HG03039 (cell line): ENCODE measurements at regions not wholly inside any gene's neighbourhood (a gene's known extent, or its start where the extent isn't known, plus 50 kb on each side); places are given as distances from the start of the nearest gene placed in this dataset.

Experiments used
- ATAC-seq: cut with Tn5 transposase; IDR thresholded peaks from one replicate; pipeline ENCODE4 v1.9.1; 2021; ENCODE audit warnings: mild to moderate bottlenecking, moderate library complexity; ENCODE audit not compliant: unreplicated experiment

DNA sequence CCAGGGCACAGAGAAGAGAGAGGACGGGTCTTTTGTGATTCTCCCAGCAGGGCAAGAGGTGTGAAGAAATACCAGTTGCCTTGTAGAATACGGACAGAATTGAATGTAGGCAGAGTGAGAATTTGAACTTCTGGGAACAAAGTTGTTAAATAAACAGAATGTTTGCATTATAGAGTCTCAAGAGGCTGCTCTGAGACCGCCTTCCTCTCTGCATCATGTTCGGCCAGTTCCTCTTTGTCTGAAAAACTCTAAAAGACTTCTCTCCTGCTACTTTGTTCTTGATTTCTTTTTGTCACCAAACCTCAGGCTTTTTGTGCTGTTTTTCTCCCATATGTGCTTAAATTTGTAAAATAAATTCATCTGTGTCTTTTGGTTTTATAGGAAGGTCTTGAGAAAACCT, 256.4 kb downstream of the DLEU7 start:
- ATAC-seq: no peak

GRCh38 chr13:50587645-50588373, 255.7 kb downstream of the DLEU7 start:
- ATAC-seq: no peak

- ATAC-seq: no peak
These were observed 254.9 kb downstream of the DLEU7 start for GRCh38 chr13:50588491-50589130.

DNA sequence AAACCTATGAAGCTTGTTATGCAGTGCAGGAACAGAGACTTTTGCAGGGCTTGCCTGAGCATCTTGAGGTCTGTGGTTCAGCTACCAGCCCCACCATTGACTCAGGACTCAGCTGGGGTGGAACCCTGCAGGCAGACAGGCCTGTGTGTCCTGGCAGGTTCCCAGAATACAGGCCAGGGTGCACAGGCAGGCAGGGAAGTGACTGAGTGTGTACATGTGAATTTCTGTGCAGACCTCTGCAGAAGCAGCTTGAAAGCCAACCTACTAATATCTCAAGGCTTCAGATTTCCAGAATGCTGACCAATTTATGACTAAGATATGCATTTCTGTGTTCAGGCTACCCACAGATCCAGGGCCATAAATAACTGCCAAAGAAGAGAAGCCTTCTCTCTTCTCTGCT, 254.4 kb downstream of the DLEU7 start:
- no peak for ATAC-seq

- no peak for ATAC-seq
These were observed 253.8 kb downstream of the DLEU7 start for GRCh38 chr13:50589651-50590054.

DNA sequence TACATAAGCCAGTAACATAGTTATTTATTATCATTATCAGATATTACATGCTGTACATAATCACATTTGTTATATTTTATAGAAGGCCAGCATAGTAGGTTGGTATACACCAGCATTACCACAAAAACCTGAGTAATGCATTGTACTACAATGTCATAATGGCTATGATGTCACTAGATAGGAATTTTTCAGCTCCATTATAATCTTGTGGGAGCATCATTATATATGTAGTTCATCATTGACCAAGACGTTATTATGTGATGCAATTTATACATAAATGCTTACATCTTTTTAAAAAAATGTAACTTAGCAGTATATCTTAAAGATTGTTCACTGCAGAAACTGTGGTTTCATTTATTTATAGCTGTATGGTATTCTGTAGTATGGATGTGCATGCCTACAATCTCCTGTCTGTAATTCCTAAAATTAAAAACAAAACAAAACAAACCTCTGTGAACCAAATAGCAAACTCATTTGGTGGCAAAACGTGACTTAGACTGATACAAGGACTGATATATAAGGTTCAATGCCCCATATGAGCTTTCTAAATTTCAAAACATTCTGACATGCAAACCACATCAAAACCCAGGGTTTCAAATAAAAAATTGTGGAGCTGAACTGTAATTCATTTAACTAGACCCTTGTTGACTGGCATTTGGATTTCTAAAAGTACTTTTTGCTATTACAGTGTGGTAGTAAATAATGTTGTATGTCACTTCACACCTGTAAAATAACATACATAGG, 250.9 kb downstream of the DLEU7 start:
- ATAC-seq: no peak

- no peak for ATAC-seq
These were observed 250.3 kb downstream of the DLEU7 start for GRCh38 chr13:50593207-50593606.

- peak; percentile 83 for ATAC-seq
These were observed 249.0 kb downstream of the DLEU7 start for GRCh38 chr13:50594276-50595051.

- no peak for ATAC-seq
These were observed 248.3 kb downstream of the DLEU7 start for GRCh38 chr13:50595196-50595595.

DNA sequence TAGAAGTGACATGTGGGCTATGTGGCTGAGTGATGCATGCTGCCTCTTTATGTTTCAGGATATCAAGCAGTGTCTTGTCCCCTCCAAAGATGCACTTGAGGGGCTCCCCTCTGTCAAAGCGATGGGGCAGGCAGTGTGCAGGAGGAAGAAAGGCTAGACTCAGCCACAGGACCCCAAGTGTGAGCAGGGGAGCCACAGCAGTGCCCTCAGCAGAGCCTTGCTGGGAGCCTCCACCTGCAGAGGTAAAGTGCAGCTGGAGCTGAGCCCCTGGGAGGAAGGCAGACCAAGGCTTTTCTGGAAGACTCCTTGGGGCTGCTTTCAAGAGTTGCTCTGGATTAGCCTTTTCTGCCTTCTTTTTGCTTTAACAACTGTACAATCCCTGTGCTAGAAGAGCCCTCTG, 247.3 kb downstream of the DLEU7 start:
- ATAC-seq: no peak

- ATAC-seq: no peak
These were observed 246.7 kb downstream of the DLEU7 start for GRCh38 chr13:50596776-50597203.

DNA sequence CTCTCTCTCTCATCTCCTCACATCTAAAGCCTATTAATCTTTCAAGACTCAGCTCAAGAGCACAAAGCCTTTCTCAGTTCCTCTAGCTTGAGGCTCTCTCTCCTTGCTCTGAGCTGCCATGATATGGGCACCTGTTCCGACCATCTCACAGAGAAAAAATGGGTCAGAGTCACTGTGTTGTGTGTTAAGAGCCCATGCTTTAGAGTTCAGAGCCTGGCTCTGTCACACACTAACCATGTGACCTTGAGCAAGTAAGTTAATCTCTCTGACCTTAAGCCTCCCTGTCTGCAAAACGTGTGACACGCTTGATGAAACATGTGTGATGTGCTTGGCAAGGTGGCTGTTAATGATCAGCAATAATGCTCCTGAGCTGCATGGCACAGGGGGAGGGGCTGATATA, 245.2 kb downstream of the DLEU7 start:
- no peak for ATAC-seq

DNA sequence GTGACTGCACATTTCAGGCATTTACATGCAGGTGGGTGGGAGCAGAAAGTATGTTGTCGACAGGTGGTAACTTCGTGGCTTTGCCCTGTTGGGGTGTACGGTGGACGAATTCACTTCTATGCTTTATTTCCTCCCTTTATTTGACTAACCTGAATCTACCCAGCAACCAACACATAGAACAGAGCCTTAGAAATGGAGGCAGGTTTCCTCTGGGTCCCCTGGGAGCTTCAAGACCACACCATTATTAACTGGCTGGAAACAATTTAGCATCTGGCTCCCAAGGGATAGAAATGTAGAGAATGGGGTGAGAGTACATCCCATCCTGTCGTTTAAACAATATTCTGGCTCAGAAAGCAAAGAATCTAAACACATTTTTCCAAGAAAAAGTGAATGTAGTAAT, 244.4 kb downstream of the DLEU7 start:
- ATAC-seq: no peak

GRCh38 chr13:50599927-50600326, 243.6 kb downstream of the DLEU7 start:
- no peak for ATAC-seq

DNA sequence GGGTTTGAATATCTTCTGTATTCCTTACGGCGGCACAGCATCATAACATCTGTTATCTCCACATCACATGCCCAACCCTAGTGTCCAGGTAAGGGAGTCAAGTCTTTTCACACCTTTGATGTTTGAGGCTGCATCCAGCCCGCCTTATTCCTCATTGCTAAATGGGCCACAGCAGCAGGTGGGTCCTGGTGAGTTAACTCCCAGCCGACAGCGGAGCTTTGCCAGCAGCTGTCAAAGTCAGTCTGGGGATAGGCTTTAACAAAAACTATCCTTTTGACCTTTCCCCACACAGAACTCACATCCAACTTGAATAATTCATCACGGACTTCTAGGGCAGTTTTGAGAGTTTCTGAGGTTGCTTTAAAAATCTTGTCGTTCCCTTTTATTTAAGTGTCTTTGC, 235.1 kb downstream of the DLEU7 start:
- no peak for ATAC-seq

DNA sequence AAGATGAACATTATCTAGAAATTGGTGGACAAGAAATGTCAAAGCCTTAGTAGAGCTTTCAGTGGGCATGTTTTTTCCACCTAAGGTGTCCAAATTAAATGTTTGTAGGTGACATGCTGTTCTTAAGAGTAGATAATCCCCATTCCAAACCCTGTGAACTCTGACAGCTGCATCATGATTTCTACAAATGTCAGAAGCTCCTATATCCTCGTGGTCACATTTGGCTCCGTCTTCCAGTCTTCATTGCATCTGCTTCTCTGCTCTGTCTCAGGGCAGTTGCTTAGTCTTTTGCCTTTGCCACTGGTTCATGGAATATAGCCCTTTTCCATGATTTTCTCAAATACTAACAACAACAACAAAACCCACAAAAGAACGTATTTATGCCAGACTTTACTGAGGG, 234.5 kb downstream of the DLEU7 start:
- no peak for ATAC-seq

GRCh38 chr13:50610238-50610637, 233.3 kb downstream of the DLEU7 start:
- ATAC-seq: no peak

DNA sequence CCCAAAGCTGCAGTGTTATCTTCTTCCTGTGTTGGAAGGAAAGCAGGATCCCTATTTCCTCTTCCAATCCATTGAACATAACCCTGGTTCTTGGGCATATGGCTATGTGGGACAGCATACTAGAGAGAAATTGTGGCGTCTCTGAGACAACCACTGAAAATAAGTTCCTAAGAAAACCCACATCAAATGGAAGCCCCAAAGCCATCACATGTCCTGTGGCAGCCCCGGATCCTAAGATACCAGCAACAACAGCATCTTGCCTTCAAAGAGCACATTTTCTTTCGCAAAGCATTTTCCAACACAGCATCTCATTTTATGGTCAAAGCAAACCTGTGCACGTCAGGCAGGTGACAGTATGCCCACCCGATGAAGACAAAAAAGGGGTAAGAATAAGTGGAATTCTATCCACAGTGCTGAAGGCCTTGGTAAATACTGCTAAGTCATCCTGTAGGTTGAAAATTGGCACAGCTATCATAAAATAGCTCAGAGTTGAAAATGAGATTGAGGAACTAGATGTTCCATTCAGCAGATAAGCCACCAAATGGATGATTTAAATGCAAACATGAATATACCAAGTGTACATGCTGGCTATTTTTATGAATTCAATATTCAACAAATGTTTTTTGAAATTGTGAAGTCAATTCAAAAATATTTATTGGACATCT, 232.2 kb downstream of the DLEU7 start:
- no peak for ATAC-seq

DNA sequence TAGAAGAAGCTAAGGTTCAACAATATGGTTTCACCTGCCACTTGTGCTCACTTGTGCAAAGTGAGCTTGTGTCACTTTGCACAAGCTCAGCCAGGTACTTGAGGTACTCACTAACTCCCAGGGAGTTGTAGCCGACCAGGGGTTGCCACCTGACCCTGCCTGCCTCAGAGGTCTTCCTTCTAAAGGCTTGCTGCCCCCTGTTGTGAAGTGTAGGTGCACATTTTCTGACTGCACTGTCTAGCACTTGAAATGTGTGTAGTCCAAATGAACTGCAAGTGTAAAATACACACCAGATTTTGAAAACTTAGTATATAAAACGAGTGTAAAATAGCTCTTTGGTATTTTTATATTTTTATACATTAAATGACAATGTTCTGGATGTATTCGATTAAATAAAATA, 230.8 kb downstream of the DLEU7 start:
- ATAC-seq: no peak

DNA sequence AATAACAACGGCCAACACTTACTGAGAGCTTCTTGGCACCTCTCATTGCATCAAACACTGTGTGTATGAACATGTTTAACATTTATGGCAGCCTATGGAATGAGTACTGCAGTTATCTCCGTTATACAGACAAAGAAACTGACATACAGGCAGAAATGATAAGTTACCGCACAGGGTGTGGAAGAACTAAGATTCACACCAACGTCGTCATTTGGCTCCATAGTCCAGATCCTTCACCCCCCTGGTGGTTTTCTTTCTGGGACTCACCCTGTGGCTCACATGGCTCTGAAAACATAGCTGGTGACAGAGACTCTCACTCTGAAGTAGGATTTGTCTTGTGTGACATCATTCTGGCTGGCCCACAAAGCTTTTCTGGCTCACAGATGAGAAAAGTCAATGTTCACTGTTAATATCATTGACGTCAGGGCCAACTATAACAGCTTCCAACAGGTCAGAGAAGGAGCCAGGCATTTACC, 230.1 kb downstream of the DLEU7 start:
- no peak for ATAC-seq

GRCh38 chr13:50615234-50615633, 228.3 kb downstream of the DLEU7 start:
- no peak for ATAC-seq
